HCT116 (cell line): ENCODE measurements at regions not wholly inside any gene's neighbourhood (a gene's known extent, or its start where the extent isn't known, plus 50 kb on each side); places are given as distances from the start of the nearest gene placed in this dataset.

Source experiments
- ATAC-seq: fragments of 200-7000 bp; cut with Tn5 transposase; 2 replicates; pipeline ENCODE4 v1.9.1; 2020; ENCODE audit warnings: mild to moderate bottlenecking, moderate library complexity
- BruUV-seq: library from RNA; stranded (reverse); fragments of 400-500 nt; replicated peaks from 2 replicates; lab custom pipeline; 2021; lab: Mats Ljungman, UMichigan
- CTCF ChIA-PET: fragments of 300-600 bp; sonication (Branson Sonifier 250); formaldehyde crosslinking; loops from one replicate; lab custom pipeline; 2021; ENCODE audit warnings: antibody characterized with exemption; lab: Charles Lee
- POLR2A ChIA-PET: fragments of 300-600, 350-600 bp; sonication (Branson Sonifier 250); formaldehyde crosslinking; loops from one replicate; lab custom pipeline; 2021; ENCODE audit warnings: antibody characterized with exemption; lab: Charles Lee
- RAD21 ChIA-PET, 2 experiments: fragments of 300-600 bp; sonication (Branson Sonifier 250); formaldehyde crosslinking; loops; one replicate each; lab custom pipeline; 2023; ENCODE audit warnings: low total read pairs in 2 of 2; ENCODE audit not compliant: uncharacterized antibody in 2 of 2, unreplicated experiment in 2 of 2, low non-redundant PET in 1 of 2; lab: Charles Lee
- DNase-seq: peaks from one replicate; pipeline ENCODE4 v3.0.0-alpha.2; 2010; ENCODE audit warnings: low read depth, low spot score
- H2AFZ ChIP-seq: fragments of 200-600 bp; shearing (Covaris generic), sonication (generic); 2 replicates; pipeline ENCODE4 v1.6.1; 2017; ENCODE audit warnings: low read depth, mixed run types, mixed read lengths, antibody characterized with exemption, low read length; ENCODE audit not compliant: poor library complexity, severe bottlenecking
- H3K27ac ChIP-seq: 2 replicates; pipeline ENCODE4 v1.5.1; 2012; ENCODE audit warnings: low read depth, low read length
- H3K27me3 ChIP-seq: fragments of 200-600 bp; sonication (generic); 2 replicates; pipeline ENCODE4 v1.6.1; 2016; ENCODE audit warnings: mixed run types, low read length, mixed read lengths; ENCODE audit not compliant: insufficient read depth
- H3K36me3 ChIP-seq, 2 experiments: fragments of 200-500 bp in 1 of 2; fragments of 200-600 bp in 1 of 2; sonication (Bioruptor generic) in 1 of 2; sonication (generic) in 1 of 2; 2 replicates each; pipeline versions ENCODE4 v1.5.1 to v1.6.1; 2014 to 2016; ENCODE audit warnings: low read length in 2 of 2, inconsistent platforms in 1 of 2, mixed read lengths in 1 of 2, mixed run types in 1 of 2; ENCODE audit not compliant: insufficient read depth in 2 of 2, control insufficient read depth in 1 of 2
- H3K4me1 ChIP-seq, 2 experiments: fragments of 200-600 bp in 1 of 2; sonication (generic) in 1 of 2; 2 replicates each; pipeline versions ENCODE4 v1.5.1 to v1.6.1; 2012 to 2017; ENCODE audit warnings: low read length in 2 of 2, inconsistent platforms in 1 of 2, mild to moderate bottlenecking in 1 of 2, mixed read lengths in 1 of 2, mixed run types in 1 of 2, moderate library complexity in 1 of 2; ENCODE audit not compliant: insufficient read depth in 2 of 2, control insufficient read depth in 1 of 2
- H3K4me2 ChIP-seq: fragments of 200-600 bp; sonication (generic); 2 replicates; pipeline ENCODE4 v1.6.1; 2017; ENCODE audit warnings: mixed run types, low read length, mixed read lengths
- H3K4me3 ChIP-seq, 2 experiments: fragments of 200-600 bp in 1 of 2; sonication (generic) in 1 of 2; replicated peaks in 1 of 2; 2 replicates each; pipeline ENCODE4 v1.5.1; 2011 to 2016; ENCODE audit warnings: low read length in 2 of 2, control low read depth in 1 of 2, low read depth in 1 of 2, mild to moderate bottlenecking in 1 of 2, mixed read lengths in 1 of 2, mixed run types in 1 of 2
- H3K79me2 ChIP-seq: fragments of 200-600 bp; sonication (generic); 2 replicates; pipeline ENCODE4 v1.6.1; 2017; ENCODE audit warnings: mild to moderate bottlenecking, mixed run types, low read length, moderate library complexity, mixed read lengths; ENCODE audit not compliant: insufficient read depth
- H3K9ac ChIP-seq: fragments of 200-600 bp; sonication (generic); 2 replicates; pipeline ENCODE4 v1.6.1; 2016; ENCODE audit warnings: low read length, mixed read lengths
- H3K9me2 ChIP-seq: fragments of 200-600 bp; sonication (generic), shearing (Covaris generic); 2 replicates; pipeline ENCODE4 v1.6.1; 2017; ENCODE audit warnings: mixed run types, mild to moderate bottlenecking, moderate library complexity; ENCODE audit not compliant: insufficient read depth
- H3K9me3 ChIP-seq, 2 experiments: fragments of 200-500 bp in 1 of 2; fragments of 200-600 bp in 1 of 2; sonication (Bioruptor generic) in 1 of 2; sonication (generic) in 1 of 2; 2 replicates each; pipeline ENCODE4 v1.6.1; 2014 to 2017; ENCODE audit warnings: low read length in 2 of 2, mixed read lengths in 2 of 2, inconsistent platforms in 1 of 2, low read depth in 1 of 2, mild to moderate bottlenecking in 1 of 2, mixed run types in 1 of 2, moderate library complexity in 1 of 2; ENCODE audit not compliant: control insufficient read depth in 1 of 2, insufficient read depth in 1 of 2
- H4K20me1 ChIP-seq: fragments of 200-600 bp; sonication (generic), shearing (Covaris generic); 2 replicates; pipeline ENCODE4 v1.6.1; 2017; ENCODE audit warnings: mixed run types, mild to moderate bottlenecking, moderate library complexity; ENCODE audit not compliant: insufficient read depth
- CBX3 ChIP-seq: IDR thresholded peaks from 2 replicates; pipeline ENCODE4 v1.6.1; 2012; ENCODE audit warnings: low read depth
- CEBPB ChIP-seq: IDR thresholded peaks from 2 replicates; pipeline ENCODE4 v1.6.1; 2012; ENCODE audit warnings: low read depth
- EGR1 ChIP-seq: IDR thresholded peaks from 2 replicates; pipeline ENCODE4 v1.6.1; 2012; ENCODE audit warnings: low read depth
- ELF1 ChIP-seq: IDR thresholded peaks from 2 replicates; pipeline ENCODE4 v1.6.1; 2012; ENCODE audit warnings: low read depth, borderline replicate concordance
- EZH2 ChIP-seq: fragments of 200-600 bp; sonication (generic); IDR thresholded peaks from 2 replicates; pipeline ENCODE4 v1.6.1; 2017; ENCODE audit warnings: antibody characterized with exemption, mixed run types
- EZH2phosphoT487 ChIP-seq: fragments of 200-600 bp; IDR thresholded peaks from 2 replicates; pipeline ENCODE4 v1.6.1; 2018; ENCODE audit warnings: antibody characterized with exemption, borderline replicate concordance
- FOSL1 ChIP-seq: IDR thresholded peaks from 2 replicates; pipeline ENCODE4 v1.6.1; 2012; ENCODE audit warnings: low read depth
- JUND ChIP-seq: IDR thresholded peaks from 2 replicates; pipeline ENCODE4 v1.6.1; 2012
- POLR2A ChIP-seq: IDR thresholded peaks from 2 replicates; pipeline ENCODE4 v1.7.0; 2011; ENCODE audit warnings: borderline replicate concordance; ENCODE audit not compliant: insufficient read depth, insufficient read length; ENCODE audit errors: extremely low read depth
- RAD21 ChIP-seq: IDR thresholded peaks from 2 replicates; pipeline ENCODE4 v1.6.1; 2012; ENCODE audit warnings: low read depth, mild to moderate bottlenecking
- SIN3A ChIP-seq: IDR thresholded peaks from 2 replicates; pipeline ENCODE4 v1.6.1; 2012; ENCODE audit warnings: low read depth
- TCF7L2 ChIP-seq: IDR thresholded peaks from 2 replicates; pipeline ENCODE4 v1.7.0; 2011; ENCODE audit warnings: borderline replicate concordance, inconsistent platforms; ENCODE audit not compliant: insufficient read depth, insufficient read length; ENCODE audit errors: extremely low read depth
- intact Hi-C: fragments of 100-400 bp; cut with micrococcal nuclease; formaldehyde crosslinking; loops from 2 replicates; pipeline ENCODE4 v1.10.0; 2022
- TF ChIP-seq, protein P1 (sequence below): IDR thresholded peaks from 2 replicates; pipeline ENCODE4 v1.6.1; 2011; ENCODE audit warnings: mild to moderate bottlenecking, low read length, moderate library complexity; ENCODE audit not compliant: insufficient replicate concordance; ENCODE audit errors: extremely low read depth
- TF ChIP-seq, protein P2 (sequence below): IDR thresholded peaks from 2 replicates; pipeline ENCODE4 v1.6.1; 2012; ENCODE audit warnings: low read depth
- TF ChIP-seq, protein P3 (sequence below): IDR thresholded peaks from 2 replicates; pipeline ENCODE4 v1.6.1; 2012
- TF ChIP-seq, protein P4 (sequence below), 3 experiments: fragments of 200-600 bp in 1 of 3; sonication (generic) in 1 of 3; IDR thresholded peaks in 2 of 3; conservative IDR thresholded peaks in 1 of 3; 2 replicates each; pipeline ENCODE4 v1.5.1; 2012 to 2017; ENCODE audit warnings: low read depth in 2 of 3, low read length in 2 of 3, antibody characterized with exemption in 1 of 3, borderline replicate concordance in 1 of 3, control low read depth in 1 of 3, mild to moderate bottlenecking in 1 of 3, mixed read lengths in 1 of 3, mixed run types in 1 of 3, moderate library complexity in 1 of 3; ENCODE audit not compliant: insufficient read depth in 1 of 3
- TF ChIP-seq, protein P5 (sequence below): IDR thresholded peaks from 2 replicates; pipeline ENCODE4 v1.6.1; 2012

GRCh38 chr10:118430190-118430589, 88.1 kb upstream of the FAM204A start:
- H3K36me3 ChIP-seq: no peaks in the 10 kb centered on the region

More at GRCh38 chr10:118430190-118430589, 88.1 kb upstream of the FAM204A start:
- no TSS peak for BruUV-seq
- no peak for DNase-seq
- no peaks in the 10 kb centered on the region for H3K9me3 ChIP-seq
- TF ChIP-seq, protein P1, sequence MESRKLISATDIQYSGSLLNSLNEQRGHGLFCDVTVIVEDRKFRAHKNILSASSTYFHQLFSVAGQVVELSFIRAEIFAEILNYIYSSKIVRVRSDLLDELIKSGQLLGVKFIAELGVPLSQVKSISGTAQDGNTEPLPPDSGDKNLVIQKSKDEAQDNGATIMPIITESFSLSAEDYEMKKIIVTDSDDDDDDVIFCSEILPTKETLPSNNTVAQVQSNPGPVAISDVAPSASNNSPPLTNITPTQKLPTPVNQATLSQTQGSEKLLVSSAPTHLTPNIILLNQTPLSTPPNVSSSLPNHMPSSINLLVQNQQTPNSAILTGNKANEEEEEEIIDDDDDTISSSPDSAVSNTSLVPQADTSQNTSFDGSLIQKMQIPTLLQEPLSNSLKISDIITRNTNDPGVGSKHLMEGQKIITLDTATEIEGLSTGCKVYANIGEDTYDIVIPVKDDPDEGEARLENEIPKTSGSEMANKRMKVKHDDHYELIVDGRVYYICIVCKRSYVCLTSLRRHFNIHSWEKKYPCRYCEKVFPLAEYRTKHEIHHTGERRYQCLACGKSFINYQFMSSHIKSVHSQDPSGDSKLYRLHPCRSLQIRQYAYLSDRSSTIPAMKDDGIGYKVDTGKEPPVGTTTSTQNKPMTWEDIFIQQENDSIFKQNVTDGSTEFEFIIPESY: no peak
- TF ChIP-seq TCF7L2 (no peak), EZH2phosphoT487 (no peak), EZH2 (no peak), CEBPB (no peak), JUND (no peak), CBX3 (no peak), EGR1 (no peak), POLR2A (no peak), FOSL1 (no peak), SIN3A (no peak), ELF1 (no peak), RAD21 (no peak)
- TF ChIP-seq, protein P2, sequence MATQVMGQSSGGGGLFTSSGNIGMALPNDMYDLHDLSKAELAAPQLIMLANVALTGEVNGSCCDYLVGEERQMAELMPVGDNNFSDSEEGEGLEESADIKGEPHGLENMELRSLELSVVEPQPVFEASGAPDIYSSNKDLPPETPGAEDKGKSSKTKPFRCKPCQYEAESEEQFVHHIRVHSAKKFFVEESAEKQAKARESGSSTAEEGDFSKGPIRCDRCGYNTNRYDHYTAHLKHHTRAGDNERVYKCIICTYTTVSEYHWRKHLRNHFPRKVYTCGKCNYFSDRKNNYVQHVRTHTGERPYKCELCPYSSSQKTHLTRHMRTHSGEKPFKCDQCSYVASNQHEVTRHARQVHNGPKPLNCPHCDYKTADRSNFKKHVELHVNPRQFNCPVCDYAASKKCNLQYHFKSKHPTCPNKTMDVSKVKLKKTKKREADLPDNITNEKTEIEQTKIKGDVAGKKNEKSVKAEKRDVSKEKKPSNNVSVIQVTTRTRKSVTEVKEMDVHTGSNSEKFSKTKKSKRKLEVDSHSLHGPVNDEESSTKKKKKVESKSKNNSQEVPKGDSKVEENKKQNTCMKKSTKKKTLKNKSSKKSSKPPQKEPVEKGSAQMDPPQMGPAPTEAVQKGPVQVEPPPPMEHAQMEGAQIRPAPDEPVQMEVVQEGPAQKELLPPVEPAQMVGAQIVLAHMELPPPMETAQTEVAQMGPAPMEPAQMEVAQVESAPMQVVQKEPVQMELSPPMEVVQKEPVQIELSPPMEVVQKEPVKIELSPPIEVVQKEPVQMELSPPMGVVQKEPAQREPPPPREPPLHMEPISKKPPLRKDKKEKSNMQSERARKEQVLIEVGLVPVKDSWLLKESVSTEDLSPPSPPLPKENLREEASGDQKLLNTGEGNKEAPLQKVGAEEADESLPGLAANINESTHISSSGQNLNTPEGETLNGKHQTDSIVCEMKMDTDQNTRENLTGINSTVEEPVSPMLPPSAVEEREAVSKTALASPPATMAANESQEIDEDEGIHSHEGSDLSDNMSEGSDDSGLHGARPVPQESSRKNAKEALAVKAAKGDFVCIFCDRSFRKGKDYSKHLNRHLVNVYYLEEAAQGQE: no peak
- TF ChIP-seq, protein P3, sequence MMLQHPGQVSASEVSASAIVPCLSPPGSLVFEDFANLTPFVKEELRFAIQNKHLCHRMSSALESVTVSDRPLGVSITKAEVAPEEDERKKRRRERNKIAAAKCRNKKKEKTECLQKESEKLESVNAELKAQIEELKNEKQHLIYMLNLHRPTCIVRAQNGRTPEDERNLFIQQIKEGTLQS: no peak
- TF ChIP-seq, protein P4, sequence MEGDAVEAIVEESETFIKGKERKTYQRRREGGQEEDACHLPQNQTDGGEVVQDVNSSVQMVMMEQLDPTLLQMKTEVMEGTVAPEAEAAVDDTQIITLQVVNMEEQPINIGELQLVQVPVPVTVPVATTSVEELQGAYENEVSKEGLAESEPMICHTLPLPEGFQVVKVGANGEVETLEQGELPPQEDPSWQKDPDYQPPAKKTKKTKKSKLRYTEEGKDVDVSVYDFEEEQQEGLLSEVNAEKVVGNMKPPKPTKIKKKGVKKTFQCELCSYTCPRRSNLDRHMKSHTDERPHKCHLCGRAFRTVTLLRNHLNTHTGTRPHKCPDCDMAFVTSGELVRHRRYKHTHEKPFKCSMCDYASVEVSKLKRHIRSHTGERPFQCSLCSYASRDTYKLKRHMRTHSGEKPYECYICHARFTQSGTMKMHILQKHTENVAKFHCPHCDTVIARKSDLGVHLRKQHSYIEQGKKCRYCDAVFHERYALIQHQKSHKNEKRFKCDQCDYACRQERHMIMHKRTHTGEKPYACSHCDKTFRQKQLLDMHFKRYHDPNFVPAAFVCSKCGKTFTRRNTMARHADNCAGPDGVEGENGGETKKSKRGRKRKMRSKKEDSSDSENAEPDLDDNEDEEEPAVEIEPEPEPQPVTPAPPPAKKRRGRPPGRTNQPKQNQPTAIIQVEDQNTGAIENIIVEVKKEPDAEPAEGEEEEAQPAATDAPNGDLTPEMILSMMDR (IDR thresholded peaks at IDR 0.05 in 2 of 3, conservative IDR thresholded peaks at IDR 0.05 in 1 of 3; ENCODE audit: borderline replicate concordance in 1 of 3, insufficient read depth in 1 of 3, low read depth in 2 of 3, low read length in 2 of 3): no peak
- TF ChIP-seq, protein P5, sequence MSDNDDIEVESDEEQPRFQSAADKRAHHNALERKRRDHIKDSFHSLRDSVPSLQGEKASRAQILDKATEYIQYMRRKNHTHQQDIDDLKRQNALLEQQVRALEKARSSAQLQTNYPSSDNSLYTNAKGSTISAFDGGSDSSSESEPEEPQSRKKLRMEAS: no peak
- no peak for ATAC-seq
- intact Hi-C loops: no loop called here
- CTCF ChIA-PET: no interaction called here
- no peak overlapping the region for H3K4me2 ChIP-seq
- no peak overlapping the region for H2AFZ ChIP-seq
- no peaks in the 10 kb centered on the region for H3K4me1 ChIP-seq
- H3K9ac ChIP-seq: no peak overlapping the region
- no peaks in the 10 kb centered on the region for H3K27me3 ChIP-seq
- no peaks in the 10 kb centered on the region for H3K79me2 ChIP-seq
- POLR2A ChIA-PET: no interaction called here
- no peaks in the 10 kb centered on the region for H4K20me1 ChIP-seq
- RAD21 ChIA-PET: no interaction called here
- H3K9me2 ChIP-seq: no peaks in the 10 kb centered on the region
- H3K27ac ChIP-seq: no peak overlapping the region
- H3K4me3 ChIP-seq: no peak overlapping the region
